Stomach (tissue), 4 donors: ENCODE measurements at regions not wholly inside any gene's neighbourhood (a gene's known extent, or its start where the extent isn't known, plus 50 kb on each side); places are given as distances from the start of the nearest gene placed in this dataset.

Experiments used
- CTCF ChIP-seq, 7 experiments: fragments of 450-650 bp in 4 of 7; fragments of 200-600 bp in 3 of 7; sonication (generic) in 3 of 7; IDR thresholded peaks; one replicate each; pipeline ENCODE4 v1.5.1; 2016 to 2019; ENCODE audit warnings: antibody characterized with exemption in 7 of 7, control low read depth in 2 of 7, mild to moderate bottlenecking in 1 of 7
- POLR2AphosphoS5 ChIP-seq, 3 donors: sonication (generic); formaldehyde crosslinking; IDR thresholded peaks; one replicate each; pipeline ENCODE4 v1.6.1; 2016; ENCODE audit warnings: antibody characterized with exemption in 3 of 3

- TF ChIP-seq CTCF (IDR thresholded peaks at IDR 0.05) (no peak), POLR2AphosphoS5 (IDR thresholded peaks at IDR 0.05) (no peak)
These were observed 188.1 kb upstream of the FANCL start for GRCh38 chr2:58429014-58429875.
